ENCODE measurements at regions not wholly inside any gene's neighbourhood (a gene's known extent, or its start where the extent isn't known, plus 50 kb on each side); places are given as distances from the start of the nearest gene placed in this dataset.

DNA sequence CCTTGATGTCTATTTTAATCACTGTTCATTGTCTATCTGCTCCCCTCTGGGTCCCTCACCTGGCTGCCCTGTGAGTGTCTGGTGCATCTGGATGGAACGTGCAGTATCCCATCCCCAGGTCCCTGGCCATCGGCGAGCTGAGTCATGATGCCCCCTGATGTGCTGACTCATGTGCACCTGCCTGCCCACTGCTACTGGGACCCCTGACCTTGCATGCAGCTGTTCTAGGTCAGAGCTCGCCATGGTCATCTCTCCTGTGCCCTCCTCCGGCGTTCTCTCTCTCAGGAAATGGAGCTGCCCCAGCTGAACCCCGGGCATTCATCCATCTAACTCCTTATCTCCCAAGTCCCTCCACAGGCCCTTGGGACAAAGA is 516.2 kb upstream of the HS6ST1 start:
- H3K36me3 ChIP-seq (replicated peaks; ENCODE audit: insufficient read depth, low read length): no peaks in the 10 kb centered on the region
- DNase-seq: no peak
- H3K9me2 ChIP-seq (replicated peaks; ENCODE audit: insufficient read depth, low read length): no peaks in the 10 kb centered on the region
- H3F3A ChIP-seq (ENCODE audit: insufficient read depth, low read length): no peaks in the 10 kb centered on the region
- no peaks in the 10 kb centered on the region for H3K27me3 ChIP-seq (replicated peaks; ENCODE audit: insufficient read depth, low read length)
- H3K4me3 ChIP-seq (ENCODE audit: low read length): no peak overlapping the region
- no peaks in the 10 kb centered on the region for H3K4me1 ChIP-seq (ENCODE audit: low read length)
- no peaks in the 10 kb centered on the region for H3K9me3 ChIP-seq (replicated peaks; ENCODE audit: insufficient read depth, low read length)
- H3K79me2 ChIP-seq (ENCODE audit: low read length): no peaks in the 10 kb centered on the region
- TF ChIP-seq EZH2 (optimal IDR thresholded peaks at IDR 0.05; ENCODE audit: low read depth, low read length): no peak
- TF ChIP-seq, protein P1, sequence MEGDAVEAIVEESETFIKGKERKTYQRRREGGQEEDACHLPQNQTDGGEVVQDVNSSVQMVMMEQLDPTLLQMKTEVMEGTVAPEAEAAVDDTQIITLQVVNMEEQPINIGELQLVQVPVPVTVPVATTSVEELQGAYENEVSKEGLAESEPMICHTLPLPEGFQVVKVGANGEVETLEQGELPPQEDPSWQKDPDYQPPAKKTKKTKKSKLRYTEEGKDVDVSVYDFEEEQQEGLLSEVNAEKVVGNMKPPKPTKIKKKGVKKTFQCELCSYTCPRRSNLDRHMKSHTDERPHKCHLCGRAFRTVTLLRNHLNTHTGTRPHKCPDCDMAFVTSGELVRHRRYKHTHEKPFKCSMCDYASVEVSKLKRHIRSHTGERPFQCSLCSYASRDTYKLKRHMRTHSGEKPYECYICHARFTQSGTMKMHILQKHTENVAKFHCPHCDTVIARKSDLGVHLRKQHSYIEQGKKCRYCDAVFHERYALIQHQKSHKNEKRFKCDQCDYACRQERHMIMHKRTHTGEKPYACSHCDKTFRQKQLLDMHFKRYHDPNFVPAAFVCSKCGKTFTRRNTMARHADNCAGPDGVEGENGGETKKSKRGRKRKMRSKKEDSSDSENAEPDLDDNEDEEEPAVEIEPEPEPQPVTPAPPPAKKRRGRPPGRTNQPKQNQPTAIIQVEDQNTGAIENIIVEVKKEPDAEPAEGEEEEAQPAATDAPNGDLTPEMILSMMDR (IDR thresholded peaks at IDR 0.05; ENCODE audit: low read length): no peak
- TF ChIP-seq EZH2phosphoT487 (IDR thresholded peaks at IDR 0.05; ENCODE audit: low read length): no peak
- no peaks in the 10 kb centered on the region for H4K20me1 ChIP-seq (ENCODE audit: insufficient read depth, low read length)
- no peak overlapping the region for H2AFZ ChIP-seq (ENCODE audit: low read length)
- H3K27ac ChIP-seq (ENCODE audit: low read length): no peak overlapping the region
- H3K4me2 ChIP-seq (ENCODE audit: low read depth, low read length): no peak overlapping the region
- no peak overlapping the region for H3K9ac ChIP-seq (ENCODE audit: low read length)

DNA sequence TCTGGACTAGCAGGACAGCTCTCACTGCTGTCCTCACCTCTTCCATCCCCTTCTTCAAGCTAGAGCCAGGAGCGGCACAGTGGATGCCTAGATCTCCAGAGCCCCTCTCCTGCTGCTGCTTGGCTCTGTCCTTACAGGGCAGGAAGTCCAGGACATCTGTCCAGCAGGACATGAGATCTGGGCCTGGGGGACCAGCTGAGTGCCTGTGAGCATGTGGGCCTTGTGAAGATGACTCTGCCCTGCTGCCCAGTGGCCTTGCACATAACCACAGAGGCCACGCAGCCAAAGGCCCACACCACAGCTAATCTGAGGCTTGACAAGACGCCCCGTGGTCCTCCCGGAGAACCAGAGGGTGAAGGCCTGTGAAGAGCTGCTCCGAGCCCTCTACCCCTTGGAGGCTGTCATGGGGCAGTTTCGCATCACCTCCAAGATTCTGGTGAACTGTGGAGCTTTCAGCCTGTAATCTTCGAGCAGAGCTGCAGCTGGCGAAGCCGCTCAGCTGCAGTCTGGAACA is 516.7 kb upstream of the HS6ST1 start:
- no peak overlapping the region for H2AFZ ChIP-seq (ENCODE audit: low read length)
- no peak overlapping the region for H3K4me2 ChIP-seq (ENCODE audit: low read depth, low read length)
- no peak for DNase-seq
- H3K9me3 ChIP-seq (replicated peaks; ENCODE audit: insufficient read depth, low read length): no peaks in the 10 kb centered on the region
- no peaks in the 10 kb centered on the region for H3K27me3 ChIP-seq (replicated peaks; ENCODE audit: insufficient read depth, low read length)
- no peaks in the 10 kb centered on the region for H3K79me2 ChIP-seq (ENCODE audit: low read length)
- no peaks in the 10 kb centered on the region for H3K4me1 ChIP-seq (ENCODE audit: low read length)
- no peak overlapping the region for H3K27ac ChIP-seq (ENCODE audit: low read length)
- no peak overlapping the region for H3K4me3 ChIP-seq (ENCODE audit: low read length)
- no peaks in the 10 kb centered on the region for H4K20me1 ChIP-seq (ENCODE audit: insufficient read depth, low read length)
- H3F3A ChIP-seq (ENCODE audit: insufficient read depth, low read length): no peaks in the 10 kb centered on the region
- TF ChIP-seq EZH2phosphoT487 (IDR thresholded peaks at IDR 0.05; ENCODE audit: low read length): no peak
- TF ChIP-seq, protein P1 (IDR thresholded peaks at IDR 0.05; ENCODE audit: low read length): no peak
- TF ChIP-seq EZH2 (optimal IDR thresholded peaks at IDR 0.05; ENCODE audit: low read depth, low read length): no peak
- no peaks in the 10 kb centered on the region for H3K9me2 ChIP-seq (replicated peaks; ENCODE audit: insufficient read depth, low read length)
- H3K9ac ChIP-seq (ENCODE audit: low read length): no peak overlapping the region
- no peaks in the 10 kb centered on the region for H3K36me3 ChIP-seq (replicated peaks; ENCODE audit: insufficient read depth, low read length)

DNA sequence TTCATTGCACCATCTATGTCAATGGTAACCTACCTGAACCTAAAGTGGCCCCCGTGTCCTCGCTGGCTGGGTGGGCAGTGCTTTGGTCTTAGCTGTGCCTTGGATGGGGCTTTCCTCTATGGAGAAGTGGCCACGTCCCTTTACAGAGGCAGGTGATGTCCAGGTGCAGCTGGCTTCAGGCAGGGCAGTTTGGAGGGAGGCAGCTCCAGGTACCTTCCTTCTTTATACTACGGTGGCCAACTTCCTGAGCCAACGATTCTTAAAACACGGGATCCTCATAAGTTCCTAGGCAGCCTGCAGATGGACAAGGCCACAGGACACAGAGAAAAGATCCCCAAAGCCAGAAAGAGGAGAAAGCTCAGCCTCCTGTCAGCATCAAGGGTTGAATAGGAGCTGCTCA is 517.3 kb upstream of the HS6ST1 start:
- TF ChIP-seq EZH2 (optimal IDR thresholded peaks at IDR 0.05; ENCODE audit: low read depth, low read length): no peak
- TF ChIP-seq, protein P1 (IDR thresholded peaks at IDR 0.05; ENCODE audit: low read length): no peak
- TF ChIP-seq EZH2phosphoT487 (IDR thresholded peaks at IDR 0.05; ENCODE audit: low read length): no peak
- no peak overlapping the region for H3K4me3 ChIP-seq (ENCODE audit: low read length)
- H3K9me3 ChIP-seq (replicated peaks; ENCODE audit: insufficient read depth, low read length): no peaks in the 10 kb centered on the region
- H3K9ac ChIP-seq (ENCODE audit: low read length): no peak overlapping the region
- H3K4me1 ChIP-seq (ENCODE audit: low read length): no peaks in the 10 kb centered on the region
- H2AFZ ChIP-seq (ENCODE audit: low read length): no peak overlapping the region
- no peak overlapping the region for H3K27ac ChIP-seq (ENCODE audit: low read length)
- H4K20me1 ChIP-seq (ENCODE audit: insufficient read depth, low read length): no peaks in the 10 kb centered on the region
- H3K27me3 ChIP-seq (replicated peaks; ENCODE audit: insufficient read depth, low read length): no peaks in the 10 kb centered on the region
- no peak overlapping the region for H3K4me2 ChIP-seq (ENCODE audit: low read depth, low read length)
- H3K9me2 ChIP-seq (replicated peaks; ENCODE audit: insufficient read depth, low read length): no peaks in the 10 kb centered on the region
- no peaks in the 10 kb centered on the region for H3K79me2 ChIP-seq (ENCODE audit: low read length)
- no peak for DNase-seq
- no peaks in the 10 kb centered on the region for H3F3A ChIP-seq (ENCODE audit: insufficient read depth, low read length)
- H3K36me3 ChIP-seq (replicated peaks; ENCODE audit: insufficient read depth, low read length): no peaks in the 10 kb centered on the region
